BLaER1 treated with 17β-estradiol and CSF1 and Interleukin-3, amounts not matched to agents 10 nM and 100 nM (cell line): ENCODE measurements at regions not wholly inside any gene's neighbourhood (a gene's known extent, or its start where the extent isn't known, plus 50 kb on each side); places are given as distances from the start of the nearest gene placed in this dataset.
"Not testable (repeated sequence)": the region's sequence is repeated elsewhere in the genome, so short reads cannot be mapped to it uniquely, and the experiment has no call there.

Experiments
- H3K27ac ChIP-seq, 11 experiments: shearing (Covaris generic); formaldehyde crosslinking; 2 replicates each; pipeline ENCODE4 v1.8.1; 2022
- H3K27me3 ChIP-seq, 11 experiments: shearing (Covaris generic); formaldehyde crosslinking; 2 replicates each; pipeline ENCODE4 v1.8.1; 2022
- H3K36me3 ChIP-seq, 11 experiments: shearing (Covaris generic); formaldehyde crosslinking; 2 replicates each; pipeline ENCODE4 v1.8.1; 2022
- H3K4me1 ChIP-seq, 10 experiments: shearing (Covaris generic); formaldehyde crosslinking; 2 replicates each; pipeline ENCODE4 v1.8.1; 2022
- H3K4me2 ChIP-seq, 11 experiments: shearing (Covaris generic); formaldehyde crosslinking; 2 replicates each; pipeline ENCODE4 v1.8.1; 2022
- H3K4me3 ChIP-seq, 10 experiments: shearing (Covaris generic); formaldehyde crosslinking; 2 replicates each; pipeline ENCODE4 v1.8.1; 2022
- H3K9ac ChIP-seq, 11 experiments: shearing (Covaris generic); formaldehyde crosslinking; 2 replicates each; pipeline ENCODE4 v1.8.1; 2022
- H3K9me3 ChIP-seq, 11 experiments: shearing (Covaris generic); formaldehyde crosslinking; replicated peaks in 1 of 11; 2 replicates each; pipeline ENCODE4 v1.8.1; 2022
- H4K20me1 ChIP-seq, 11 experiments: shearing (Covaris generic); formaldehyde crosslinking; 2 replicates each; pipeline ENCODE4 v1.8.1; 2022
- Cebpa-rat ChIP-seq, 11 experiments: shearing (Covaris generic); IDR thresholded peaks; 2 replicates each; pipeline ENCODE4 v1.8.1; 2022

DNA sequence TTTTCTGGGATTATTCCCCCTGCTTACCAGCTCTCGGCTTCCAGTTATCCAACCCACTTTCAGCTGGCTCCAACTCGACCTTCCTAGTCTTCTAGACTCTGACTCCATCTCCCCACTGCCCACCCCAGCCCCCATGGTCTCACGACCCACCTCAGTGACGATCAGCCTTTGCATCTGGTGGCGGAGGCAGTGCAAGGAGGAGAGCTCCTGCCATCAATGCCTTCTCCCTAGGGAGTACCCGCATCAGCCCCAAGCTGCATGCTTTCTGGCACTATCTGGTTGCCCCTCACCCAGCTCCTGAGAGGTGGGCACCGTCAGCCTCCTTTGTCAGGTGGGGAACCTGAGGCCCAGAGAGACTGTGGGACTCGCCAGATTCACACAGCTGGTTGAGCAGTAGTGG is 72.6 kb upstream of the RPL38 start:
- H3K4me3 ChIP-seq: no peak overlapping the region
- no peak overlapping the region for H3K27ac ChIP-seq
- no peaks in the 10 kb centered on the region for H3K27me3 ChIP-seq

DNA sequence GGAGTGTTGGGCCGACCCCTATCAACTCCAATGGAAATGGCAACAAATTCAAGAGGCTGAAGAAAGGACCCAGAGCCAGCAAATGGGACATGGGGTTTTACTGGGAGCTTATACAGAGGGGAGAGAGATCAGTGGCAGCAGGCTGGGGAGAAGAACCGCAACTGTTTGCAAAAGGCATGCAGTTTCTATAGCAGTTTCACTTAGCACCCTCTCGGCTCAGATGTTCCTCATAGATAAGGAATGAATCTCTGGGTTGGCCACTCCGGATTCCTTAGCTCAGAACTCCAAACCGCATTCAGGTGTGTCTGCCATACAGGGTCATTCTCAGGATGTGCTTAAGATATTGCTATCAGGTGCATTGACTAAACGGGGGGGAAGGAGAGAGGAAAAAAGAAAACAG is 71.1 kb upstream of the RPL38 start:
- Histone ChIP-seq H3K9ac (no peak overlapping the region), H3K27me3 (no peaks in the 10 kb centered on the region)

More for the DNA sequence above, 72.6 kb upstream of the RPL38 start:
- Histone ChIP-seq H3K4me1 (peaks cover 7 to 35% (median 30%) of the 10 kb centered on the region in 10 experiments), H4K20me1 (no peaks in the 10 kb centered on the region), H3K9ac (no peak overlapping the region), H3K36me3 (no peaks in the 10 kb centered on the region), H3K9me3 (peaks cover 0 to 5% (median 0%) of the 10 kb centered on the region in 11 experiments; a peak in 1 of 22 replicates), H3K4me2 (peak overlapping the region in 8 of 11 experiments; percentile 28 to 76 (median 63); a peak in 15 of 22 replicates)
- no peak for TF ChIP-seq Cebpa-rat (IDR thresholded peaks at IDR 0.05)

DNA sequence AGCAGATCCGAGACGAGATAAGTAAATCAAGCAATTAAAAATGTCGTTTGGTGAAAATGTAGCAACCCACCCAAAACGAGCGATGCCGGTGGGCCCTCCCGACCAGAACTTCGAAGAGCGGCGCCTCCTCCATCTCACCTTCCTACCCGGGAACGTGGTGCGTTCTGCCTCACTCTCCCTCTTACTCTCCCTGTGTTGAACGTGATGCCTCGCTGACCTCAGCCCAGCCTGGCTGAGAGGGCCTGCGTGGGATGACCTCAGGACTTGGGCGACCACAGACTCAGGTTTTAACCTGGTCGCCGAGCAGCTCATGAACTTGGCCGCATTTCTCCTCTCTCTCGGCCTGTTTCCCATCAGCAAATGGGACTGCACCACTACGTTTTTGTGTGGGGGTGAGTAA is 69.7 kb upstream of the RPL38 start:
- peaks cover 0 to 6% (median 0%) of the 10 kb centered on the region in 11 experiments; a peak in 6 of 22 replicates for H3K9me3 ChIP-seq
- no peak overlapping the region for H3K9ac ChIP-seq
- no peaks in the 10 kb centered on the region for H4K20me1 ChIP-seq
- peaks cover 0 to 33% (median 28%) of the 10 kb centered on the region in 10 experiments; a peak in 16 of 20 replicates for H3K4me1 ChIP-seq
- H3K27me3 ChIP-seq: no peaks in the 10 kb centered on the region
- H3K36me3 ChIP-seq: no peaks in the 10 kb centered on the region
- no peak overlapping the region for H3K4me3 ChIP-seq
- TF ChIP-seq Cebpa-rat (IDR thresholded peaks at IDR 0.05): no peak
- no peak overlapping the region for H3K27ac ChIP-seq
- no peak overlapping the region for H3K4me2 ChIP-seq

More for the DNA sequence above, 71.1 kb upstream of the RPL38 start:
- Histone ChIP-seq H3K9me3 (peaks cover 0 to 5% (median 0%) of the 10 kb centered on the region in 11 experiments; a peak in 1 of 22 replicates), H3K4me3 (no peak overlapping the region), H3K27ac (no peak overlapping the region), H3K4me2 (no peak overlapping the region), H3K36me3 (no peaks in the 10 kb centered on the region), H3K4me1 (peaks cover 0 to 33% (median 28%) of the 10 kb centered on the region in 10 experiments; a peak in 16 of 20 replicates), H4K20me1 (no peaks in the 10 kb centered on the region)
- no peak for TF ChIP-seq Cebpa-rat (IDR thresholded peaks at IDR 0.05)

DNA sequence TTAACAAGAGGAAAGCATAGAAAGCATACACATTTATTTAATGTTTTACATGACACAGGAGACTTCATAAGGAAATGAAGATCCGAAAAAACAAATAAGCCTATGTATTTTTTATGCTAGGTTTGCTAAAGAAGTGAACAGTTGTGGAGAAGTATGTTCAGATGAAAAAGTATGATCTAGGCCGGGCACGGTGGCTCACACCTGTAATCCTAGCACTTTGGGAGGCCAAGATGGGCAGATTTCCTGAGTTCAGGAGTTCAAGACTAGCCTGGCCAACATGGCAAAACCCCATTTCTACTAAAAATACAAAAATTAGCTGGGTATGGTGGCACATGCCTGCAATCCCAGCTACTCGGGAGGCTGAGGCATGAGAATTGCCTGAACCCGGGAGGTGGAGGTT is 69.2 kb upstream of the RPL38 start:
- not testable (repeated sequence) for H3K4me2 ChIP-seq, H3K36me3 ChIP-seq, H4K20me1 ChIP-seq, H3K4me3 ChIP-seq, H3K27ac ChIP-seq, H3K27me3 ChIP-seq, H3K9ac ChIP-seq
- peaks cover 0 to 11% (median 3%) of the 10 kb centered on the region in 11 experiments; a peak in 9 of 22 replicates for H3K9me3 ChIP-seq
- peaks cover 0 to 33% (median 28%) of the 10 kb centered on the region in 10 experiments; a peak in 16 of 20 replicates for H3K4me1 ChIP-seq

DNA sequence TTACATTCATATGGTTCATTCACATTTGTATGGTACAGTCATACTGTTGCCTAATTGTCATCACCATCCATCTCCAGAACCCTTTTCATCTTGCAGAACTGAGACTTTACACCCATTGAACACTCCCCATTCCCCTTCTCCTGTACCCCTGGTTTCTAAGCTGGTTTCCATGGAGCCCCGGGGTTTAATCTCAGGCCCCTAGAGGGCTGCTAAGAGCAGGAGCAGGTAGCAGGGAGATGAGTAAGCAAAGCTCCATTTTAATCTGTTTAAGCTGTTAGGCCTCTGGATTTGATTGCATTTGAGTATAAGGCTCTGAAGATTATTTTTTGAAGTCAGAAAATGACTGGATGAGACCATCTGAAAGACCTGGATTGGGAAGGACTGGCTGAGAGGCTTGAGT is 68.5 kb upstream of the RPL38 start:
- Histone ChIP-seq H3K4me2 (peak overlapping the region in 9 of 11 experiments; percentile 21 to 85 (median 67); a peak in 15 of 22 replicates), H3K9ac (no peak overlapping the region), H3K9me3 (peaks cover 2 to 19% (median 7%) of the 10 kb centered on the region in 11 experiments; a peak in 15 of 22 replicates), H3K27me3 (no peaks in the 10 kb centered on the region), H3K4me3 (no peak overlapping the region), H3K27ac (no peak overlapping the region), H4K20me1 (no peaks in the 10 kb centered on the region), H3K36me3 (no peaks in the 10 kb centered on the region), H3K4me1 (peaks cover 0 to 33% (median 28%) of the 10 kb centered on the region in 10 experiments; a peak in 16 of 20 replicates)
- no peak for TF ChIP-seq Cebpa-rat (IDR thresholded peaks at IDR 0.05)

DNA sequence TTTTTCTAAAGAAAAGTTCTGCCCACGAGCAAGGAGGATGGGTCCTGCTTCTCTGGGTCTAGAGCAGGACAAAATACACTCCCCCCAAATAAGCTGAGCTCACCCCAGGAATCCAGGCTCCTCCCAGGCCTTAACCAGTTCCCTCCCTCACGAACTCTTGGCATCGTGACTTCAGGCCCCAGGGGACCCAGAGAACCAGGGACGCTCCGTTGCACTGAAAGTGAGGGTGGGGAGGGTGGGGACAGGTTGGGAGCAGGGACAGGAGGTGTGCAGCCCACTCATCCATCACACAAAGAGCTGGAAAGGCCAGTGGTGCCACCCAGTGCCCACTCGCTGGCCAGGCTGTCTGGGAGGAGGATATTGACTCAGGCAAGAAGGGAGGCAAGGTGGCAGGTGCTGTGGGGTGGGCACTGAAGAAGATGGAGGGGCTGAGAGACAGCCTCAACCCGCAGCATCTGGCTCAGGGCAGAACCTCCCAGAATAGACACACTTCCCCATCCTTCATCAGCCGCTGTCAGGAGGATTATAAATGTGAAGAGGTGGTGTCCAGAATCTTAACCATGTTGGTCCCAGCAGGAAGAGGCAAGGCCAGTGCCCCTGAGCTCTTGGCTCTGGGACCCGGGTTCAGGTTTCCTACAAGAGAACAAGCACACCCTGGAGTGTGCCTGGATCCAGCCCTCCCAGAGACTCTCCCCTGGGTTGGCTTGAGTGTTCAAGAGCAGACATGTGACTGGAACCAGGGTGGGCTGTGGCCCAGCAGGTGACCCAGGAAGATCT is 67.9 kb upstream of the RPL38 start:
- Histone ChIP-seq H4K20me1 (no peaks in the 10 kb centered on the region), H3K27me3 (no peaks in the 10 kb centered on the region), H3K9ac (no peak overlapping the region), H3K4me3 (no peak overlapping the region), H3K4me2 (peak overlapping the region in 10 of 11 experiments; percentile 23 to 85 (median 64); a peak in 19 of 22 replicates), H3K4me1 (peaks cover 0 to 33% (median 28%) of the 10 kb centered on the region in 10 experiments; a peak in 16 of 20 replicates), H3K36me3 (no peaks in the 10 kb centered on the region), H3K9me3 (peaks cover 5 to 25% (median 13%) of the 10 kb centered on the region in 11 experiments; a peak in 20 of 22 replicates), H3K27ac (no peak overlapping the region)
- TF ChIP-seq Cebpa-rat (IDR thresholded peaks at IDR 0.05): no peak

DNA sequence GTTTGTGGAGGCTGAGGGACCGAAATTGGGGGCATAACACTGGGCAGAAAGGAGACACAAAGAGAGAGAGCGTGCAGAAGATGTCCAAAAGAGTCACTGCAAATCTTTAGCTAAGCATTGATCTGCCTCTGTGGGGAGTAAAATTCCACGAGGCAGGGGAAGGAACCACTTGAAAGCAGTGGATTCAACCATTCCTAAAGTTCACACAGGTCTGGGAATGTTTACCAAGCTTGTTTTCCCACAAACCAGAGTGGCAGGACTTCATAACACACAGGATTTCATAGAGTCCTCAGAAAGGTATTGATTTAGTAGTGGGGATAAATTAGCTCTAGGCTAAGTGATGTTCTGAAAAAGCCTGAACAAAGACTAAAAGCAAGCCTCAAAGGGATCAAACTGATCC is 66.1 kb upstream of the RPL38 start:
- Histone ChIP-seq H3K9me3 (peaks cover 23 to 43% (median 31%) of the 10 kb centered on the region in 11 experiments), H3K27me3 (no peaks in the 10 kb centered on the region), H3K4me1 (peaks cover 0 to 21% (median 18%) of the 10 kb centered on the region in 10 experiments; a peak in 16 of 20 replicates), H3K36me3 (no peaks in the 10 kb centered on the region), H4K20me1 (no peaks in the 10 kb centered on the region), H3K4me2 (no peak overlapping the region), H3K9ac (no peak overlapping the region), H3K4me3 (no peak overlapping the region), H3K27ac (no peak overlapping the region)
- TF ChIP-seq Cebpa-rat (IDR thresholded peaks at IDR 0.05): no peak

DNA sequence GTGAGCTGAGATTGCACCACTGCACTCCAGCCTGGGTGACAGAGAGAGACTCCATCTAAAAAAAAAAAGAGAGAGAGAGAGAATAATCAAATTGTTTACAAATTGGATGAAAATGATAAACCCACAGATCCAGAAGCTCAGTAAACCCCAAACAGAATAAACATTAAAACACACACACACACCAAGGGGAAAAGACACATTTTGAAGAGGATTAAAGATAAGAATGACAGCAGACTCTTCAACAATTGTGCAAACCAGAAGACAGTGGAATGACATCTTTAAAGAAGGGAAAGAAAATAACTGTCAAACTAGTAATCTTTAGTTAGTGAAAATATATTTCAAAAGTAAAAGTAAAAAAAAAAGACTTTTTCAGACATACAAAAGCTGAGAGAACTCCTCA is 64.4 kb upstream of the RPL38 start:
- no peak overlapping the region for H3K27ac ChIP-seq
- no peak overlapping the region for H3K4me2 ChIP-seq
- no peak for TF ChIP-seq Cebpa-rat (IDR thresholded peaks at IDR 0.05)
- peaks cover 0 to 21% (median 18%) of the 10 kb centered on the region in 10 experiments; a peak in 16 of 20 replicates for H3K4me1 ChIP-seq
- H3K4me3 ChIP-seq: no peak overlapping the region
- no peaks in the 10 kb centered on the region for H4K20me1 ChIP-seq
- 0 out of 22 replicates have a peak, but pooled peaks cover 0 to 3% (median 0%) of the 10 kb centered on the region in 11 experiments for H3K36me3 ChIP-seq
- peaks cover 40 to 60% (median 47%) of the 10 kb centered on the region in 11 experiments for H3K9me3 ChIP-seq
- no peaks in the 10 kb centered on the region for H3K27me3 ChIP-seq
- no peak overlapping the region for H3K9ac ChIP-seq

DNA sequence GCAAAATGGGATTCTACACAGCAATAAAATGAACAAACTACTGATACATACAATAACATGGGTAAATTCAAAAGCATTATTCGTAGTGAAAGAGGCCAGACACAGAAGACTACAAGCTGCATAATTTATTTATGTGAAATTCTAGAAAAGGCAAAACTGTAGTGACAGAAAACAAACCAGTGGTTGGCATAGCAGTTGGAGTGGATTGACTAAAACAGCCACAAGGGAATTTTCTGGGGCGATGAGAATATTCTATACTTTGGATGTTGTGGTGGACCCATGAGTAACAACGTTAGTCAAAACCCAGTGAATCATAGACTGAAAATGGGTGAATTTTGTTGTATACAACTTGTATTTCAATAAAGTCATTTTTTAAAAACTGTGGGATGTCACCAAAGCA is 63.2 kb upstream of the RPL38 start:
- Histone ChIP-seq H3K4me3 (no peak overlapping the region), H3K27me3 (no peaks in the 10 kb centered on the region), H3K27ac (no peak overlapping the region), H3K36me3 (0 out of 22 replicates have a peak, but pooled peaks cover 0 to 3% (median 0%) of the 10 kb centered on the region in 11 experiments), H3K4me2 (no peak overlapping the region), H3K9ac (no peak overlapping the region), H4K20me1 (no peaks in the 10 kb centered on the region), H3K9me3 (peaks cover 51 to 72% (median 55%) of the 10 kb centered on the region in 11 experiments), H3K4me1 (peaks cover 0 to 14% (median 10%) of the 10 kb centered on the region in 10 experiments; a peak in 16 of 20 replicates)
- no peak for TF ChIP-seq Cebpa-rat (IDR thresholded peaks at IDR 0.05)
